HCT116 (cell line): ENCODE measurements at regions not wholly inside any gene's neighbourhood (a gene's known extent, or its start where the extent isn't known, plus 50 kb on each side); places are given as distances from the start of the nearest gene placed in this dataset.

Source experiments
- CEBPB ChIP-seq: IDR thresholded peaks from 2 replicates; pipeline ENCODE4 v1.6.1; 2012; ENCODE audit warnings: low read depth
- EGR1 ChIP-seq: IDR thresholded peaks from 2 replicates; pipeline ENCODE4 v1.6.1; 2012; ENCODE audit warnings: low read depth
- EZH2 ChIP-seq: fragments of 200-600 bp; sonication (generic); IDR thresholded peaks from 2 replicates; pipeline ENCODE4 v1.6.1; 2017; ENCODE audit warnings: antibody characterized with exemption, mixed run types
- EZH2phosphoT487 ChIP-seq: fragments of 200-600 bp; IDR thresholded peaks from 2 replicates; pipeline ENCODE4 v1.6.1; 2018; ENCODE audit warnings: antibody characterized with exemption, borderline replicate concordance
- POLR2A ChIP-seq: IDR thresholded peaks from 2 replicates; pipeline ENCODE4 v1.7.0; 2011; ENCODE audit warnings: borderline replicate concordance; ENCODE audit not compliant: insufficient read depth, insufficient read length; ENCODE audit errors: extremely low read depth
- POLR2AphosphoS5 ChIP-seq: IDR thresholded peaks from 2 replicates; pipeline ENCODE4 v1.6.1; 2011; ENCODE audit warnings: mild to moderate bottlenecking, low read depth, low read length, moderate library complexity
- RAD21 ChIP-seq: IDR thresholded peaks from 2 replicates; pipeline ENCODE4 v1.6.1; 2012; ENCODE audit warnings: low read depth, mild to moderate bottlenecking
- SIN3A ChIP-seq: IDR thresholded peaks from 2 replicates; pipeline ENCODE4 v1.6.1; 2012; ENCODE audit warnings: low read depth
- SP1 ChIP-seq: IDR thresholded peaks from 2 replicates; pipeline ENCODE4 v1.6.1; 2012; ENCODE audit warnings: low read depth
- ZFX ChIP-seq: fragments of 450-650 bp; IDR thresholded peaks from 2 replicates; pipeline ENCODE4 v1.6.1; 2017
- ZNF274 ChIP-seq: fragments of 200-500 bp; sonication (Bioruptor generic); IDR thresholded peaks from 2 replicates; pipeline ENCODE4 v1.6.1; 2014; ENCODE audit warnings: mild to moderate bottlenecking, low read depth, low read length, inconsistent platforms
- TF ChIP-seq, protein P1 (sequence below), 3 experiments: fragments of 200-600 bp in 1 of 3; sonication (generic) in 1 of 3; IDR thresholded peaks in 2 of 3; conservative IDR thresholded peaks in 1 of 3; 2 replicates each; pipeline ENCODE4 v1.5.1; 2012 to 2017; ENCODE audit warnings: low read depth in 2 of 3, low read length in 2 of 3, antibody characterized with exemption in 1 of 3, borderline replicate concordance in 1 of 3, control low read depth in 1 of 3, mild to moderate bottlenecking in 1 of 3, mixed read lengths in 1 of 3, mixed run types in 1 of 3, moderate library complexity in 1 of 3; ENCODE audit not compliant: insufficient read depth in 1 of 3
- TF ChIP-seq, protein P2 (sequence below): IDR thresholded peaks from 2 replicates; pipeline ENCODE4 v1.6.1; 2012; ENCODE audit warnings: low read depth
- TF ChIP-seq, protein P3 (sequence below): IDR thresholded peaks from 2 replicates; pipeline ENCODE4 v1.6.1; 2012

DNA sequence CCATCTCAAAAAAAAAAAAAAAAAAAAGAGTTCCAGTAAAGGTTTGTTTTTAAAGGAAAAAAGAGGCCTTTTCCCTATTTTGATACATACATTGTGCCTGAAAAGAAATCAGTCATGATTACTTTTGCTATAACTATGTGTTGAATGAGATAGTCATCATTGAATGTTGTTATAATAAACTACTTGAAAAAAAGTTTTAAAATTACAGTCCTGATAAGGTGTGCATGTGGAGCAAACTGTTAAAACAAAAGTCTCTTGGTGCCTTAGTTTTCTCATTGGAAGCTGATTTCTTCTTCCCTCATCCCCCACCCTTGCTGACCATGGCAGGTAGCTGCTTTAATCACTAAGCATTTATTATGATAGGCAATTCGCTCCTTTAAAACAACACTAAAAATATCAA is 172.3 kb upstream of the TBCA start:
- TF ChIP-seq, protein P1, sequence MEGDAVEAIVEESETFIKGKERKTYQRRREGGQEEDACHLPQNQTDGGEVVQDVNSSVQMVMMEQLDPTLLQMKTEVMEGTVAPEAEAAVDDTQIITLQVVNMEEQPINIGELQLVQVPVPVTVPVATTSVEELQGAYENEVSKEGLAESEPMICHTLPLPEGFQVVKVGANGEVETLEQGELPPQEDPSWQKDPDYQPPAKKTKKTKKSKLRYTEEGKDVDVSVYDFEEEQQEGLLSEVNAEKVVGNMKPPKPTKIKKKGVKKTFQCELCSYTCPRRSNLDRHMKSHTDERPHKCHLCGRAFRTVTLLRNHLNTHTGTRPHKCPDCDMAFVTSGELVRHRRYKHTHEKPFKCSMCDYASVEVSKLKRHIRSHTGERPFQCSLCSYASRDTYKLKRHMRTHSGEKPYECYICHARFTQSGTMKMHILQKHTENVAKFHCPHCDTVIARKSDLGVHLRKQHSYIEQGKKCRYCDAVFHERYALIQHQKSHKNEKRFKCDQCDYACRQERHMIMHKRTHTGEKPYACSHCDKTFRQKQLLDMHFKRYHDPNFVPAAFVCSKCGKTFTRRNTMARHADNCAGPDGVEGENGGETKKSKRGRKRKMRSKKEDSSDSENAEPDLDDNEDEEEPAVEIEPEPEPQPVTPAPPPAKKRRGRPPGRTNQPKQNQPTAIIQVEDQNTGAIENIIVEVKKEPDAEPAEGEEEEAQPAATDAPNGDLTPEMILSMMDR (IDR thresholded peaks at IDR 0.05 in 2 of 3, conservative IDR thresholded peaks at IDR 0.05 in 1 of 3; ENCODE audit: borderline replicate concordance in 1 of 3, insufficient read depth in 1 of 3, low read depth in 2 of 3, low read length in 2 of 3), result no peak
- TF ChIP-seq POLR2AphosphoS5 (no peak), EZH2phosphoT487 (no peak), ZNF274 (no peak), ZFX (no peak), SIN3A (no peak), SP1 (no peak), EZH2 (no peak), POLR2A (no peak), EGR1 (no peak), RAD21 (no peak), CEBPB (no peak)
- TF ChIP-seq, protein P2, sequence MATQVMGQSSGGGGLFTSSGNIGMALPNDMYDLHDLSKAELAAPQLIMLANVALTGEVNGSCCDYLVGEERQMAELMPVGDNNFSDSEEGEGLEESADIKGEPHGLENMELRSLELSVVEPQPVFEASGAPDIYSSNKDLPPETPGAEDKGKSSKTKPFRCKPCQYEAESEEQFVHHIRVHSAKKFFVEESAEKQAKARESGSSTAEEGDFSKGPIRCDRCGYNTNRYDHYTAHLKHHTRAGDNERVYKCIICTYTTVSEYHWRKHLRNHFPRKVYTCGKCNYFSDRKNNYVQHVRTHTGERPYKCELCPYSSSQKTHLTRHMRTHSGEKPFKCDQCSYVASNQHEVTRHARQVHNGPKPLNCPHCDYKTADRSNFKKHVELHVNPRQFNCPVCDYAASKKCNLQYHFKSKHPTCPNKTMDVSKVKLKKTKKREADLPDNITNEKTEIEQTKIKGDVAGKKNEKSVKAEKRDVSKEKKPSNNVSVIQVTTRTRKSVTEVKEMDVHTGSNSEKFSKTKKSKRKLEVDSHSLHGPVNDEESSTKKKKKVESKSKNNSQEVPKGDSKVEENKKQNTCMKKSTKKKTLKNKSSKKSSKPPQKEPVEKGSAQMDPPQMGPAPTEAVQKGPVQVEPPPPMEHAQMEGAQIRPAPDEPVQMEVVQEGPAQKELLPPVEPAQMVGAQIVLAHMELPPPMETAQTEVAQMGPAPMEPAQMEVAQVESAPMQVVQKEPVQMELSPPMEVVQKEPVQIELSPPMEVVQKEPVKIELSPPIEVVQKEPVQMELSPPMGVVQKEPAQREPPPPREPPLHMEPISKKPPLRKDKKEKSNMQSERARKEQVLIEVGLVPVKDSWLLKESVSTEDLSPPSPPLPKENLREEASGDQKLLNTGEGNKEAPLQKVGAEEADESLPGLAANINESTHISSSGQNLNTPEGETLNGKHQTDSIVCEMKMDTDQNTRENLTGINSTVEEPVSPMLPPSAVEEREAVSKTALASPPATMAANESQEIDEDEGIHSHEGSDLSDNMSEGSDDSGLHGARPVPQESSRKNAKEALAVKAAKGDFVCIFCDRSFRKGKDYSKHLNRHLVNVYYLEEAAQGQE, result no peak
- TF ChIP-seq, protein P3, sequence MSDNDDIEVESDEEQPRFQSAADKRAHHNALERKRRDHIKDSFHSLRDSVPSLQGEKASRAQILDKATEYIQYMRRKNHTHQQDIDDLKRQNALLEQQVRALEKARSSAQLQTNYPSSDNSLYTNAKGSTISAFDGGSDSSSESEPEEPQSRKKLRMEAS, result no peak
